22Rv1 (cell line): ENCODE measurements at regions not wholly inside any gene's neighbourhood (a gene's known extent, or its start where the extent isn't known, plus 50 kb on each side); places are given as distances from the start of the nearest gene placed in this dataset.

ENCODE experiments used
- H3K27ac ChIP-seq: fragments of 450-650 bp; 2 replicates; pipeline ENCODE4 v1.5.1; 2017
- ZFX ChIP-seq: fragments of 450-650 bp; IDR thresholded peaks from 2 replicates; pipeline ENCODE4 v1.6.1; 2017; ENCODE audit warnings: antibody characterized with exemption, borderline replicate concordance
- TF ChIP-seq, protein P1 (sequence below): fragments of 450-650 bp; IDR thresholded peaks from 2 replicates; pipeline ENCODE4 v1.5.1; 2017; ENCODE audit warnings: mild to moderate bottlenecking

DNA sequence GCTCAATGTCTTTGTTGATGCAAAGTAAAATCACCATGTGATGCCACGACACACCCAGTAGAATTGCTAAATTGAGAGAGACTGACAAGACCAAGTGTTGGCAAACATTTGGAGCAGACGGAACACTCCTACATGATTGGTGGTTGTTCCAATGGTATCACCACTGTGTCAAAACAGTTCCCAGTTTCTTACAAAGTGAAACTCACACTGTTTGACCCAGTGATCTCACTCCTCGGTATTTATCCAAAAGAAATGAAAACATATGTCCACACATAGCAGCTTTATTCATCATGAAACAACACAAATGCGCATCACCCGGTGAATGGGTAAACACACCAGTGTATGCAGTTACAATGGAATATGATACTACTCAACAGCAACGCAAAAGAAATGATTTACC, 74.0 kb upstream of the SULF2 start:
- TF ChIP-seq, protein P1, sequence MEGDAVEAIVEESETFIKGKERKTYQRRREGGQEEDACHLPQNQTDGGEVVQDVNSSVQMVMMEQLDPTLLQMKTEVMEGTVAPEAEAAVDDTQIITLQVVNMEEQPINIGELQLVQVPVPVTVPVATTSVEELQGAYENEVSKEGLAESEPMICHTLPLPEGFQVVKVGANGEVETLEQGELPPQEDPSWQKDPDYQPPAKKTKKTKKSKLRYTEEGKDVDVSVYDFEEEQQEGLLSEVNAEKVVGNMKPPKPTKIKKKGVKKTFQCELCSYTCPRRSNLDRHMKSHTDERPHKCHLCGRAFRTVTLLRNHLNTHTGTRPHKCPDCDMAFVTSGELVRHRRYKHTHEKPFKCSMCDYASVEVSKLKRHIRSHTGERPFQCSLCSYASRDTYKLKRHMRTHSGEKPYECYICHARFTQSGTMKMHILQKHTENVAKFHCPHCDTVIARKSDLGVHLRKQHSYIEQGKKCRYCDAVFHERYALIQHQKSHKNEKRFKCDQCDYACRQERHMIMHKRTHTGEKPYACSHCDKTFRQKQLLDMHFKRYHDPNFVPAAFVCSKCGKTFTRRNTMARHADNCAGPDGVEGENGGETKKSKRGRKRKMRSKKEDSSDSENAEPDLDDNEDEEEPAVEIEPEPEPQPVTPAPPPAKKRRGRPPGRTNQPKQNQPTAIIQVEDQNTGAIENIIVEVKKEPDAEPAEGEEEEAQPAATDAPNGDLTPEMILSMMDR: no peak
- TF ChIP-seq ZFX: no peak
- H3K27ac ChIP-seq: no peak overlapping the region

DNA sequence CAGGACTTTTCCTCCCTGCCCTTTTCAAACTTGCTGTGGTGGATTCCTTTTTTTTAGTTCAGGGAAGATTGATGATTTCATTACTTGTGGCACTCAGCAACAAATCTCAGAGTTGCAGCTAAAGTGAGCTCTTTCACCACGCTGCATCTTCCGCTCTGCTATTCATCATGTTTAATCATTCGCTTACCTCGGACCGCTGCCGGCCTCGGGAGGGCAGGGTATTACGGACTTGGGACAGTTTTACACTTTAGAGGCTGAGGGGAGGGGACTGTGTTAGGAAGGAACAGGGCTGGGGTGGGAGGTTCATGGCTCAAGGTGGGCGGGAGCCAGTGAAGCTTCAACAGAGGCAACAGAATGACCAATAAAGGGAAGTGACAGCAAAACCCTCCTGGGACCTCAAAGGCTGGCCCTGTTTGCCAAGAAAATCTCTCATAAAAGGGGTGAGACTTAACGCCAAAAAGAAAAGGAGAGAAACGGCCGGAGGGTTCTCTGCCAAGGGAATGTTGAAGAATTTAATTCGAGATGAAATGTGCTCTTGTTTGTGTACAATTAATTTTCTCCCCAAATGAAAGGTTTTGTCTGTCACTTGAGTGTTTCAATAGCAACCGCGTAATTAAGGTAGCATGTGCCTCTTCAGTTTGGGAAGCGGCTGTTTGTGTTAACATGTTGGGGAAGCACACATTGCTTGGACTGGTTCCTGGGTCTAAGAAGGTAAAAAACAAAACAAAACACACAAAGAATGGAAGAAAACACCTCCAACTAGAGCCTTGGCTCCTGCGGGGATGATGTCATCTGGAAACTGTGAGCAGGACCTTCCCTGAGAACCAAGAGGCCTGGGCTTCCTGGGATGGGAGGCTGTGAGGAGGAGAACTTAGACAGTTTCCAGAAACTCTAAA, 72.5 kb upstream of the SULF2 start:
- H3K27ac ChIP-seq: no peak overlapping the region
- no peak for TF ChIP-seq ZFX
- TF ChIP-seq, protein P1: no peak

GRCh38 chr20:47857187-47857568, 71.9 kb upstream of the SULF2 start:
- H3K27ac ChIP-seq: no peak overlapping the region
- TF ChIP-seq, protein P1: no peak
- TF ChIP-seq ZFX: no peak

DNA sequence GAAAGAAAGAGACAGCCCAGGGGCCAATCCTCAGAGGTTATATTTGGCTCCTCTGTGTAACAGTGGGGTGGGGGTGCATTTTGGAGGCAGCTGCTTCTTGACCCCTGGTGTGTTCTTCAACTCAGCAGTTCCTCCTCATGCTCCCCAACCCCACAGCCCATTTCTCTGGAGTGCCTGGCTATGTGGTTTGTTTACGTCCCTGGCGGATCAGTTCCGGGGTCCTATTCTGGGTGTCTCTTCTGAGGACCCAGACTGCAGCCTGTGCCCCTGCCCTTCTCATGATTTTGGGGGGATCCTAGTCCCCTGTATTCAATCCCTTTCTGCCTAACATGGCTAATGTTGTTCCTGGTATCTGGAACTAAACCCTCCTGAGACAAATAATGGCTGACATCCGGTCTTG, 70.5 kb upstream of the SULF2 start:
- TF ChIP-seq, protein P1: no peak
- no peak for TF ChIP-seq ZFX
- no peak overlapping the region for H3K27ac ChIP-seq

- H3K27ac ChIP-seq: no peak overlapping the region
- TF ChIP-seq ZFX: no peak
- TF ChIP-seq, protein P1: peak; percentile 45
Observed at GRCh38 chr20:47854687-47855212, 69.5 kb upstream of the SULF2 start.

GRCh38 chr20:47851774-47852173, 66.5 kb upstream of the SULF2 start:
- H3K27ac ChIP-seq: no peak overlapping the region
- TF ChIP-seq ZFX: no peak
- TF ChIP-seq, protein P1: no peak

GRCh38 chr20:47850146-47850545, 64.9 kb upstream of the SULF2 start:
- TF ChIP-seq, protein P1: no peak
- TF ChIP-seq ZFX: no peak

More at GRCh38 chr20:47850146-47850545, 64.9 kb upstream of the SULF2 start:
- H3K27ac ChIP-seq: no peak overlapping the region
